ENCODE measurements at regions not wholly inside any gene's neighbourhood (a gene's known extent, or its start where the extent isn't known, plus 50 kb on each side); places are given as distances from the start of the nearest gene placed in this dataset.

- no peak for TF ChIP-seq CTCF (IDR thresholded peaks at IDR 0.05)
- TF ChIP-seq POLR2A (IDR thresholded peaks at IDR 0.05) = no peak
- TF ChIP-seq EP300 (IDR thresholded peaks at IDR 0.05; ENCODE audit: low read depth) = no peak
- TF ChIP-seq POLR2AphosphoS5 (IDR thresholded peaks at IDR 0.05) = no peak
These were observed 217.2 kb upstream of the NXPH2 start for GRCh38 chr2:138997346-138997745.
